ENCODE measurements at regions not wholly inside any gene's neighbourhood (a gene's known extent, or its start where the extent isn't known, plus 50 kb on each side); places are given as distances from the start of the nearest gene placed in this dataset.
"Not testable (repeated sequence)": the region's sequence is repeated elsewhere in the genome, so short reads cannot be mapped to it uniquely, and the experiment has no call there.

DNA sequence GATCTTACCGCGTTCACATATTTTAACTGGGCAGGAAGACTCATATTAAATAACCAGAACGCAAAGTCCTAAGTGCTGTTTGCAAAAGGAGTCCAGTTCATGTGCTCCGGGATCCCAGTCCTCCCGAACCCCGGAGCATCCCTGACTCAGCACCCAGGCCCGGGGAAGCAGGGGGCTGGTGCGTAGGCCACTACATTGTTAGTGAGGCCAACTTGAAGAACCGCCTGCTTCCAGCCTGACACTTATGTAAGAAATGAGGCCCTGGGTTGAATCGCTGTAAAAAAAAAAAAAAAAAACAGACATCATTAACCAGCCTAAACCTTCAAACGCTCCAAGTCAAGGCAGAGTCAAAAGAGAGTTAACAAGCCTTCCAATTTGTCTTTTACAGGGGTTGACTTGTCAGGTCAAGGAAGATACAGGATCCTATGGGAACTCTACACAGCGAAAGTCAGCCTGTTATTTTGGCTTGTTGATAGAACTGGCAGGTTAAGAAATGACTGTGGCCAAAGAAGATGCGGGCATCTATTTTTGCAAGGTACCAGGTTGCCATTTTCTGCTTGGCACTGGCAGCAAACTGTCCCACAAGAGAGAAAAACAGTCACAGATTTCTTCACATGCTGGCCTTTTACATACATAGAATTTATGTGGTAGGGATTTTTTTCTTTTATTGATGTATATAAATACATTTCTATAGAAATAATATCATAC is 93.3 kb downstream of the ACTL7B start:
- DNase-seq: no peak

DNA sequence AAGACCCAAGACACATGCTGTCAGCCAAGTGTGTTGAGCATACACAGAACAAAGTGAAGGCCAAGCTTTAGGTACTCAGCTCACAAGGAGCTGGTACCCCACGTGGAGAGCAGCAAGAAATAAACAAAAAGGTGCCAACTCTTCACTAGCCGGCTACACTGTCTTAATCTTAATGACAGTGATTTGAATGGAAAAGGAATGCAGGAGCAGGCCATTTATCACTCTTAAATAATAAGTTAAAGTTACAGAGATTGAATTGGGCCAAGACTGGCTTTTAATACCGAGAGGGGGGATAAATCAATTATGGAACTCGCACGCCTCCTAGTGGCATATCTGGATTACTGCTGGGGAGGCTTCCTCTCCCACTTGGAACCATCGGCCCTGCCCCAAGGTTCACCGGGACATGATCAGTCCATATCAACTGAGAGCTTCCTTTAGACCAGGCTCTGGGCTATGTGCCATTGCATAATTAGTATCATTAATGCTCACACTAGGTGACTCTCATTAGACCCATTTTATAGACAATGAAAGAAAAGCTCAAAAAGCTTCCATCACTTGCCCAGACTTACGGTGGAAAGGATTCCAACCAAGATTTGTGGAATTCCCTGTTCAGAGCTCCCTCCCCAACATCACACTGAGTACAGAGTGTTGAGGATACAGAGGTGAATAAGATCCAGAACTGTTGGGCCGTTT is 94.0 kb downstream of the ACTL7B start:
- DNase-seq: no peak

DNA sequence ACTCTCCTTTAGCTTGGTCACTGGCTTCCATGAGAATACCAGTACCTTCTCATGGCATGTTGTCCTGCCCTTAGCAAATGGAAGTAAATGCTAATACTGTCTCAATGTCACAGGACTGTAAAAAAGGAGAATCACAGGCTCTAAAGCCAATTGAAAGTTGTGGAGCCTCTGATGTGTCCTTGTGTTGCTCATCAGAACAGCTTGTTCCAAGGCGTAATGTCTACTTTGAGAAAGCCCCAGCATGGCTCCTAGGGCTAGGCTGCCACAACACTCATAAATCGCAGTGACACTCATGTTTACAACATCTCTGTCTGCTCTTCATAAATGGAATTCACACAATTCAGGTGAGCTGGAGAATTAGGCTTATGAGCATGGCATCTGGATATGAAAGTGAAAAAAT is 94.9 kb downstream of the ACTL7B start:
- DNase-seq: no peak

DNA sequence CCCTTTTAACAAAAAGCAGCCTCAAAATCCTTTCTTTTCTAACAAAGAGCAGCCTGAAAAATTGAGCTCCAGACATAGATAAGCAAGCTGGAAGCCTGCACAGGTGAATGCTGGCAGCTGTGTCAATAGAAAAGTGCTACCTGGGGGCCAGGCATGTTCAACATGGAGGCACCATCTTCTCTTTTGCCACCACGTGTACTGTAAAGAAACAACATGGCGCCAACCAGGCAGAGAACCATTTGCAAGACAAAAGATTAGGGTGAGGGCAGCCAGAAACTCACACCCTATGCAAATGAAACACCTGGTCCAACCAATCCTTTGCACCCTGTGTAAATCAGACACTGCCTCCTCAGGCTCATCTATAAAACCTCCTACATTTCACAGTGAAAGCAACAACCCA is 96.0 kb downstream of the ACTL7B start:
- DNase-seq: no peak

DNA sequence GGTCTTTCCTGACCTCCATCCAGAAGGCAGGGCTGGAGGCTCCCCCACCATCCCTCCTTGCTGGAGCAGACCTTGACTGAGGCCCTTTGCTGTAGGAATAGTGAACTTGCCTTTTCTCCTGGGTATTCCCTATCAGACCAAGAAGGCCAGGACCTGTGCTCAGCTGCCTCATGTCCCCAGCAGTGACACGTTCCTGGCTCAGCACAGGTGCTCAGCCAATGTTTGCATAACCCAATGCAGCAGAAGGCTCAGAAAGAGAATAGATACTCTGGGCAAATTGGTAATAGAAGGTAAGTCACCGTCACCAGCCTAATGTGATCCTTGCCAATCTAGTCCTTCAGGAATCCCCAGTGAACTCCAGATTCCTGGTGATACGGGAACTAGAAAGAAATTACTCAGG is 96.4 kb downstream of the ACTL7B start:
- no peak for DNase-seq

DNA sequence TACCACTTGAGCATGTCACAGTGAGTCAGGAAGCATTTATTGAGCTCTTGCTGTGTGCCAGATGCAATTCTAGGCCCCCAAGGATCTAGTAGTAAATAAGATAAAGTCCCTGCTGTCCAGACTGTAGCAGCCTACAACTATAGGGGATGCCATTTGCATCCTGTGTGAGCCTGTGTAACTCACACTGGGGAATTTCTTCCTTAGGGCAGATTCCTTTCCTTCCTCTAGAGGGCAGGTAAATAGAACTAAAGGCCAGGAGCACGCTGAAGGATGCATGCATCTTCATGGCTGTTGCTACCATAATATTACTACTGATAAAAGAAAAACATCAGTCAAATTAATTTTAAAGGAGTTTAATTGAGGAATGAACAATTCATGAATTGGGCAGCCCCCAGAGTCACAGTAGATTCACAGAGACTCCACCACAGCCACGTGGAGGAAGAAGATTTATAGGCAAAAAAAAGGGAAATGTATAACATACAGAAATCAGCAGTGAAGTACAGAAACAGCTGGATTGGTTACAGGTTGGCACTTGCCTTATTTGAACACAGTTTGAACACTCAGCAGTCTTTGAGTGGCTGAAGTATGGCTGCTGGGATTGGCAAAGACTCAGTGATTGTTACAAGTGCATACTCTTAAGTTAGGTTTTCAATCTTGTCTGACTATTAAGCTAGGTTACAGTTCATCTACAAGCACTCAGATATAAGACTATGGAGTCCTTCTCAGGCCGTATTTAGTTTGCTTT is 98.9 kb downstream of the ACTL7B start:
- DNase-seq: peak; percentile 33

DNA sequence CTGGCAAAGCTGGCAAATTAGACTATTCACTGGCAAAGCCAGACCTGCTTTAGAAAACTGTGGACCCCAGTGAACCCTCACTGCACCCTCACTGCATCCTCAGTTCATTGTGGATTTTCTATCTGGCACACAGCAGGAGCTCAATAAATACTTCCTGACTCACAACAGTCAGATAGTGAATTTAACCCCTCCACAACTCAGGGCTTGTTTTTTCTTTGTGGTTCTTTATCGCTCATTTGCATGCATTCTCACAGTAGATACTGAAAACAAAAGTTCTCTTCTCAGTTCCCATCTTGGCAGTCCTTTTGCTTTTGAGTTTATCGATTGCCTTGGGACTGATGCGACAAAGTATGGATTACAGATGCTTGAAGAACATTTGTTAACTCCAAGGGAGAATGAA is 99.8 kb downstream of the ACTL7B start:
- DNase-seq: no peak

DNA sequence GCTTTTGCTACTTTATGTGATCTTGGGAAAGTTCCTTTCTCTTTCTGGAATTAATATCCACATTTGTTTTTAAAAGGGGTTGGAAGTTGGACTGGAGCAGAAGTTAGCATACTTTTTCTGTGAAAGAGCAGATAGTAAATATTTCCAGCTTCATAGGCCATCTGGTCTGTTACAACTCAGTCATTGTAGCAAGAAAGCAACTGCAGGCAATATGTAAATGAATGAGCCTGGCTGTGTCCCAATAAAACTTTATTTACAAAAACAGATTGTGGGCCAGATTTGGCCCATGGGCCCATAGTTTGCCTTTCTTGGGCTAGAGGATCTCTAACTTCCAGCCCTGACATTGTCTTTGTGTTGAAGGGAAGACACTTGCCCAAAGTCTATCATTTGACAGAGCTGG is 104.4 kb downstream of the ACTL7B start:
- no peak for DNase-seq

DNA sequence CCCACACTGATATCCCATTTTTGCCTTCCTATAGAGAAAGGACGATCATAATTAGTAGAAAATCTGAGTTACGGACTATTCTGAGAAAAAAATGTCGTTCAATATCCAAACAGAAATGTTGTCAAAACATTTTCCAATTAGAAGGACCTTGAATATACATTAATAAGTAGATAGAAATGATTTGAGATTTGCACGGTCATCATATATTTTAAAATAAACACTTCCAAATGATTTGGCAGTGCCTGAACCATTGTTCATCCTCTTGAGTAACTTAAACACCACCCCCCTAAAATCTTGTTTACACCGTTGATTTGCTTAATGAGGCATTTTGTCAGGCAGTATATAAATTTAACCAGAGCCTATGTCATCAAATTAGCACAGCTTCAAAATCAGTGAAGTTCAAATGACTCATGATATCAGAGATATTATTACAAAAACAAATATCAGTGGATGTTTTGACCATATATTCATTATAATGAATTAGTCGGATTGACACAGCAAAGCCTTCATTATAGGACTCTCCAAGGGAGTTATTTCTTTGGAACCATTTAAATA is 105.0 kb downstream of the ACTL7B start:
- no peak for DNase-seq

DNA sequence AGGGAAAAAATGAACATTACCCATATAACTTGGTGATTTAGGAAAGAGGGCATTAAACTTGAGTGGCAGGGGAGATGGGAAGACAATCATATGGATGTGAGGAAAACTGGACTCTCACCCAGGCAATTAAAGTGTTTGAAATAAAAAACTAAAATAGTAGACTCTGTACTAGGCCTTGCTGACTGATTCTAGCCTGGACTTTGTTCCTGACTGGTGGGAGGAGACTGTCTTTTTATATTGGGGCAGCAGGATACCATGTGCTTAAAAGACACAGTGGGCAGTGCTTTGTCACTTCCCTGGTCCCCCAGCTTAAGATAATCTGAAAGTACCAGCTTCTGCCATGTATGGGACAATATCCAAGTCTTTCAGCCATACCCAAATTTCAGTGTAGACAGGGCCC is 107.0 kb downstream of the ACTL7B start:
- no peak for DNase-seq

DNA sequence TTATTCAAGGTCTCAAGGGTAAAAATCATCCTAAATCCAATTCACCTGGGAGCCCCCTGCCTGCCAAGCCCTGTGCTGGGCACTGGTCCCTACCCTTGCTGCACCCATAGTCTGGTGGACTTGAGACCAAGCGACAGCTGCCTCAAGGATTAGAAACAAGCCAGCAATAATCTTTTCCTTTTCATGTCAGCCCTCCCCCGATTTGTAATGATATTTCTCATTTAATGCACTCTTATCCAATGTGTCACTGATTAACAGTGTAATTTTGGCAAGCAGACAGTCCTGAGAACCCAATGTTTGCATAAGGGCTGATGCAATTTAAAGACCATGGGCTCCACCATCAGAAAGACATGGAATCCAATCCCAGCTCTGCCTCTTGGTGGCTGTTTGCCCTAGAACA is 108.9 kb downstream of the ACTL7B start:
- DNase-seq: no peak

DNA sequence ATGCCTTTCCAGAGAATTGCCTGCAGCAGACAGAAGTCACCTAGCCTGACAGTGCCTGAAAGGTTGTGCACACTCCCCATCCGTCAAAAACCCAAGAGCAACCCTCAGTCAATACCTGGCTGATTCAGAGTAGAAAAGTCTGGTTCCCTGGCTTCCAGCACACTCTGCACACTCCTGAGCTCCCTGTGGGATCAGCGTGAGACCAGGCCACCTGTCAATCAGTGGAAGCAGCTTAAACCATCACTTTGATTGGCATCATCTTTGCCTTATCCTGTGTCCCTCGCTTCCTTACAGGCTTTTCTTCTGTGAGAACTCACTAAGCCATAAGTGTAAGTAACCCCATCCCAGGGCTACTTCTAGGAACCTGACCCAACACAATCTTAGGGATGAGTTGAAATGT is 109.8 kb downstream of the ACTL7B start:
- DNase-seq: no peak

DNA sequence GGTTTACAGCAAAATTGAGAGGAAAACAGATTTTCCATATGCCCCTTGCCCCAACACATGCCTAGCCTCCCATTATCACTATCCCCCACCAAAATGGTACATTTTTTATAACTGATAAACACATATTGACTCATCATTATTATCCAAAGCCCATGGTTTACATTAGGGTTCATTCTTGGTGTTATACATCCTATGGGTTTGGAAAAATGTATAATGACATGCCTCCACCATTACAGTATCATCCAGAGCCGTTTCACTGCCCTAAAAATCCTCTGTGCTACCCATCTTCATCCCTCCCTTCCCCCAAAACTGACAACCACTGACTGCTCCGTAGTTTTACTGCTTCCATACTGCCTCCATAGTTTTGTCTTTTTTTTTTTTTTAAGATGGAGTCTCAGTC is 111.1 kb downstream of the ACTL7B start:
- DNase-seq: no peak

DNA sequence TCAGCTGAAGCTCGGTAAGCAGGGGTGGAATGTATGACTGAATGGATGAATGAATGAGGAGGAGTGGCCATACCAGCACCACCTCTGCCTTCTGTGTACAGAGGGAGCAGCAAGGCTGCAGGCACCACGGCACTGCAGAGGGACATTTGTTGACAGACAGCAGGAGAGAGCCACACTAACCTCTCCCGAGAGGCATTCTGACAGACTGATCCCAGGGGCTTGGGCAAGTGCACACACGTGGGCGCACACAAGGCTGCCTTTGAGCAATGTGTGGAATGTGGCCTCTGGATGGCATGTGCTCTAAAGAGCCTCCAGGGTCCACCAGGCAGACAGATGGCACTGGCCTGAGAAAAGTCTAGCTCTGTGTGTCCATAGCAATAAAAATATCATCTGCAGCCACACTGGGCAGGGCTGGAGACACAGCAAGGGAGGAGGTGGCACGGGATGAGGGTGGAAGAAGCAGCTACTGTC is 111.8 kb downstream of the ACTL7B start:
- no peak for DNase-seq

DNA sequence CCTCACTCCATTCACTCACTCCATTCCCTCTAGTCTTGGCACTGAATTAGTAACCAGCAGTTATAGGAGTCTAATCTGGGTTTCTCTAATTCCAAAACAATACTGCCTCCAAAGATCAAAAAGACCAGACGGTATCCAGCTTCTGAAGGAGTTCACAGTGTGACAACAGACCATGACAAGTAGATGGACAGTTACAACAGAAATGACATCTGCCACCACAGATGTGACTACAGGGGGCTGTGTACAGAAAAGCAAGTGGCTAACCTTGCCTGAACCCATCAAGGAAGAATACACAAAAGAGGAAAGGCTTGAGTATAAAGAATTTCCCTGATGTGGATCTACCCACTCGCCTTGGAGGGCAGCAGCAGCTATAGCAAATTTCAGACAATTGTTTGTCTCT is 112.4 kb downstream of the ACTL7B start:
- DNase-seq: no peak

DNA sequence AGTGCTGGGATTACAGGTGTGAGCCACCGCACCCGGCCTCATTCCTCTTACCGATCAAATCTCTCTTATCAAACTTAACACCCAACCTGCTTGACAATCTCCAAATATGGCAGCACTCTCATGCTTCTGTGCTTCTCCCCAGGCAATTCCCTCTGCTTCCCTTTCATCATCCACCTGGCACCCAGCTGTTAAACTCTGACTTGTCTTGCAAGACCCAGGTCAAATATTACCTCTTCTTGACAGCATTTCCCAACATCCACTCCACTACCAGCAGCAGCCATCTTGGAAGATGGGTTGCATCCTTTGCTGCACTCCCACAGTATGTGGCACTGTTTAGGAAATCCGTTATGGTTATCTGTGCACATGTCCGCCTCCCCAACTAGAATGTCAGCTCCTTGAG is 113.6 kb downstream of the ACTL7B start:
- no peak for DNase-seq

DNA sequence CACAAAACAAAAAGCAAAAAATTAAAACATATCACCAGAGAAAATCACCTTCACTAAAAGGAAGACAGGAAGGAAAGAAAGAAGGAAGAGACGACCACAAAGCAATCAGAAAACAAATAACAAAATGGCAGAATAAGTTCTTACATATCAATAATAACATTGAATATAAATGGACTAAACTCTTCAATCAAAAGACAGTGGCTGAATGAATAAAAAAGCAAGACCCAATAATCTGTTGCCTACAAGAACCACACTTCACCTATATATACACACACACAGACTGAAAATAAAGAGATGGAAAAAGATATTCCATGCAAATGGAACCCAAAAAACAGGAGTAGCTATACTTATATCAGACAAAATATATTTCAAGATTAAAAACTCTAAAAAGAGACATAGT is 124.5 kb downstream of the ACTL7B start:
- not testable (repeated sequence) for DNase-seq

DNA sequence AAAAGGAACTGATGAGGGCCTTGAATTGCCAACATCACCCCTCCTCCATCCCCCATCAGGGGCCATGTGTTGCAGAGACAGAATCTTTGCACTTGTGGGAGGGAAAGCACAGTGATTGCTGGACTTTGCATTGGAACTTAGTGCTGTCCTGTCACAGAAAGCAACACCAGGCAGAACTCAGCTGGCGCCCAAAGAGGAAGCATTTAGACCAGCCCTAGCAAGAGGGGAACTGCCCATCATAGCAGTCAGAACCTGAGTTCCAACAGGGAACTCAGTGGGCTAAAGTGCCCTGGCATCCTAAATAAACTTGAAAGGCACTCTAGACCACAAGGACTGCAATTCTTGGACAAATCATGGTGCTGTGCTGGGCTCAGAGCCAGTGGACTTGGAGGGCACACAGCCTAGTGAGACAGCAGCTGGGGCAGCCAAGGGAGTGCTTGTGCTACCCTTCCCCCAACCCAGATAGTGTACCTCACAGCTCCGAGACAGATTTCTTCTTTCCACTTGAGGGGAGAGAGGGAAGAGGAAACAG is 128.1 kb downstream of the ACTL7B start:
- DNase-seq: peak; percentile 50

DNA sequence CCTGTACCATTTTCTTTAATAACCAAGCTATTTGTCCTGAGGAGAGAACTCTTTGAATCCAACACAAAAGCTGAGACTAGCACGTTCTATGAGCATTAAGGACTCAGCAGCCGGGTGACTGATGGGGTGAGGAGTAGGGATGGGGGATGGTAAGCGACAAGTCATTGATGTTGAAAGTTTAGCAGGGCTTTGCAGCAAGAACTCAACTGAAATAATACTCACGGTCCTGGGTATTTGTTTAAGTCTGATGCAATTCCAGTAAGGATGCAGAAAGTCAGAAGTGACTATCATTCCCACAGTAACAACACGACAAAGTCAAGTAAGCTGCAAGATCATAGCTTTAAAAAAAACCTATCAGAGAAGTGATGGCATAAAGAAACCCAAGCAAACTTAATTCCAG is 131.1 kb downstream of the ACTL7B start:
- peak; percentile 26 for DNase-seq

DNA sequence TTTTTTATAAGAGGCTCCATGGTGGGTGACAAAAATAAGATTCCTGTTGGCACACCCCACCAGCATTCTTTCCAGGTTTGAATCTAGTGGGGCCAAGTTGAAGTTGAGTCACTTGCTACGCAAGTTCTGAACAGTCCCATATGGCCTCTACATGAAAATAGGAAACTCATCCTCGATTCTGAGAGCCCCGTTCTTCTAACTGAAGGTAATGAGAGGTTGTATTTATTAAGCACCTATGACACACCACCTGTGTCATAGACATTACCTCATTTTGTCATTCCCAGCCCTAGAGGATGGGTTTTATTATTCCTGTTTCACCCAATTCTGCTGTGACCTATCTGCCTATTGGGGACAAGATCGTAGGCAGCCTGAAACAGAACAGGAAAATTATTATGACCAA is 131.7 kb downstream of the ACTL7B start:
- DNase-seq: no peak

DNA sequence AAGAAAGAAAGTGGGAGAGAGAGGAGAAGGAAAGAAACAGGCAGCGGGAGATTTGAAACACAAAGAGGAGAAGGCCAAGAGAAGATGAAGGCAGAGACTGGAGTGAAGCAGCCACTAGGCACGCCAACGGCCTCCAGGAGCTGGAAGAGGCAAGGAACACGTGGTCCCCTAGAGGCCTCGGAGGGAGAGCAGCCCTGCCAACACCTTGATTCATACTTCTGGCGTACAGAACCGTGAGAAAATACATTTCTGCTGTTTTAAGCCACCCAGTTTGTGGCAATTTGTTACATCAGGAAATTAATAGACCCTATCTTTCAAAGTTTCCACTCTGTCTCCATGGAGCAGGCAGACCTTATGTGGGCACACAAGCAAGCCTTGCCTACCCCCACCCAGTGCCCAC is 133.4 kb downstream of the ACTL7B start:
- DNase-seq: no peak

DNA sequence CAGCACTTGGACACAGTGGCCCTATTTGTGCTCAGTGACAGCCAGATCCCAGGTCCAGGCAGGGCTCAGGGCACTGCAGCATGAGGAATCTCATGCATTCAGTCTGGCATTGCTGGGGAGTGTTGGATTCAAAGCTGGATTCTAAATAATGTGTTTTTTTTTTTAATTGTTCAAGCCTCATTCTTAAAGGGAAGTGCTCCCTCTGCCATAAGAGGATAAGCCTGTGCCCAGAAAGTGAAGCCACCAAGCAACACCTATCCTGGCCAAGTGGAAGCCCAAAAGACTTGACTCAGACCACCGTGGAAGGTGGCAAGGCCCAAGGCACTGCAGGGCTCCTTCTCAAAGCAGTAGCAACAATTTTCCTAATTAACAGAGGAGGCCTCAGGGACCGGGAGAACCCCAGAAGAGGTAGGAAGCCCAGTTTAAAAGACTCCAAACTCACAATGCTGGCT is 135.6 kb downstream of the ACTL7B start:
- no peak for DNase-seq

DNA sequence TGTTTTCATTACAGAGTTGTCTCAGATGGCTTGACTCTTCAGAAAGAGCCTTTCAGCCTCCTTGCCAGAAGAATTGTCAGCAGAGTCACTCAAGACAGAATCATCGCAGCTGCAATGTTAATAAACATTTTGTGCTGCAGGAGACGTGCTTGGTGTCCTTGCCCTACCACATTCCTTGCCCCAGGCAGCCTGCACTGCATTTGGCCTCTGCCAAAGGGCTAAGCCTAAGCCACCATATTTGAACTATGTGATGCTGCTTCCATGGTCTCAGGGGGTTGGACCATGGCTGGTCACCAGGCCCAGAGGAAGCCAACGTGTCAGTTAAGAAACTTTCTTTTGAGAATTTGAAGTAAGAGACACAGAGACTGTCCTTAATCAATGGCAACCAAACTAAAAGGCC is 145.4 kb downstream of the ACTL7B start:
- DNase-seq: no peak
